OCI-LY3 (cell line): ENCODE measurements at regions not wholly inside any gene's neighbourhood (a gene's known extent, or its start where the extent isn't known, plus 50 kb on each side); places are given as distances from the start of the nearest gene placed in this dataset.

ENCODE experiments used
- H2AFZ ChIP-seq: fragments of 200-600, 300-600 bp; shearing (Covaris generic); 2 replicates; pipeline ENCODE4 v1.6.0; 2014; ENCODE audit warnings: antibody characterized with exemption, low read depth, low read length
- H3K27ac ChIP-seq: fragments of 200-600, 300-600 bp; sonication (generic); 2 replicates; pipeline ENCODE4 v1.5.1; 2014; ENCODE audit warnings: mild to moderate bottlenecking, low read length, moderate library complexity, mixed read lengths
- H3K27me3 ChIP-seq: fragments of 200-600, 300-600 bp; sonication (generic); 2 replicates; pipeline ENCODE4 v1.6.1; 2014; ENCODE audit warnings: low read depth, low read length, mixed read lengths
- H3K36me3 ChIP-seq: fragments of 200-600, 300-600 bp; sonication (generic); replicated peaks from 2 replicates; pipeline ENCODE3; 2014; ENCODE audit warnings: low read depth, low read length, mixed read lengths
- H3K4me1 ChIP-seq: fragments of 300-600, 200-600 bp; sonication (generic); 2 replicates; pipeline ENCODE4 v1.6.1; 2014; ENCODE audit warnings: low read length, mixed read lengths
- H3K4me2 ChIP-seq: fragments of 200-600, 300-600 bp; sonication (generic); 2 replicates; pipeline ENCODE4 v1.6.1; 2014; ENCODE audit warnings: low read length, mixed read lengths
- H3K4me3 ChIP-seq: fragments of 300-600, 200-600 bp; sonication (generic); 2 replicates; pipeline ENCODE4 v1.5.1; 2014; ENCODE audit warnings: antibody characterized with exemption, mild to moderate bottlenecking, low read length, moderate library complexity
- H3K79me2 ChIP-seq: fragments of 300-600, 200-600 bp; shearing (Covaris generic); 2 replicates; pipeline ENCODE4 v1.6.1; 2014; ENCODE audit warnings: mild to moderate bottlenecking, low read length, mixed read lengths
- H3K9ac ChIP-seq: fragments of 300-600, 200-600 bp; shearing (Covaris generic); 2 replicates; pipeline ENCODE4 v1.6.0; 2014; ENCODE audit warnings: mild to moderate bottlenecking, low read length, moderate library complexity
- H3K9me3 ChIP-seq: fragments of 200-600, 300-600 bp; shearing (Covaris generic); 2 replicates; pipeline ENCODE4 v1.6.1; 2014; ENCODE audit warnings: low read length, mixed read lengths; ENCODE audit not compliant: insufficient read depth
- H4K20me1 ChIP-seq: fragments of 200-600, 300-600 bp; sonication (generic); 2 replicates; pipeline ENCODE4 v1.6.1; 2016; ENCODE audit warnings: low read length, mixed read lengths; ENCODE audit not compliant: insufficient read depth
- CTCF ChIP-seq: fragments of 200-600, 300-600 bp; sonication (generic); IDR thresholded peaks from 2 replicates; pipeline ENCODE4 v1.5.1; 2014; ENCODE audit warnings: antibody characterized with exemption, low read length, low read depth
- EZH2phosphoT487 ChIP-seq: fragments of 200-600 bp; shearing (Covaris generic); IDR thresholded peaks from 2 replicates; pipeline ENCODE4 v1.6.1; 2018; ENCODE audit warnings: antibody characterized with exemption, mixed run types, low read depth

- Histone ChIP-seq H3K4me3 (no peak overlapping the region), H3K4me2 (no peak overlapping the region), H3K36me3 (no peaks in the 10 kb centered on the region), H3K27me3 (no peaks in the 10 kb centered on the region), H3K27ac (no peak overlapping the region), H2AFZ (no peak overlapping the region), H3K79me2 (no peaks in the 10 kb centered on the region), H4K20me1 (no peaks in the 10 kb centered on the region), H3K9ac (no peak overlapping the region), H3K4me1 (no peaks in the 10 kb centered on the region), H3K9me3 (no peaks in the 10 kb centered on the region)
- TF ChIP-seq CTCF (no peak), EZH2phosphoT487 (no peak)
These were observed 76.0 kb upstream of the CTSO start for GRCh38 chr4:156029691-156030090.

- H3K27me3 ChIP-seq = no peaks in the 10 kb centered on the region
- no peaks in the 10 kb centered on the region for H3K4me1 ChIP-seq
These were observed 67.6 kb upstream of the CTSO start for GRCh38 chr4:156021298-156021697.

GRCh38 chr4:156019246-156019645 lies 65.6 kb upstream of the CTSO start:
- no peaks in the 10 kb centered on the region for H3K9me3 ChIP-seq
- no peak overlapping the region for H3K9ac ChIP-seq
- no peak overlapping the region for H3K27ac ChIP-seq
- H3K36me3 ChIP-seq = no peaks in the 10 kb centered on the region
- TF ChIP-seq EZH2phosphoT487 = no peak
- TF ChIP-seq CTCF = no peak
- no peak overlapping the region for H3K4me3 ChIP-seq
- H3K27me3 ChIP-seq = no peaks in the 10 kb centered on the region
- H3K4me1 ChIP-seq = no peaks in the 10 kb centered on the region
- H3K79me2 ChIP-seq = no peaks in the 10 kb centered on the region
- no peak overlapping the region for H2AFZ ChIP-seq
- no peaks in the 10 kb centered on the region for H4K20me1 ChIP-seq
- H3K4me2 ChIP-seq = no peak overlapping the region

More at GRCh38 chr4:156021298-156021697, 67.6 kb upstream of the CTSO start:
- Histone ChIP-seq H3K4me3 (no peak overlapping the region), H3K9me3 (no peaks in the 10 kb centered on the region), H3K4me2 (no peak overlapping the region), H3K9ac (no peak overlapping the region), H4K20me1 (no peaks in the 10 kb centered on the region), H3K27ac (no peak overlapping the region), H2AFZ (no peak overlapping the region), H3K79me2 (no peaks in the 10 kb centered on the region), H3K36me3 (no peaks in the 10 kb centered on the region)
- TF ChIP-seq CTCF (no peak), EZH2phosphoT487 (no peak)

- Histone ChIP-seq H3K9ac (no peak overlapping the region), H3K4me1 (no peaks in the 10 kb centered on the region), H3K27me3 (no peaks in the 10 kb centered on the region), H3K36me3 (no peaks in the 10 kb centered on the region), H4K20me1 (no peaks in the 10 kb centered on the region), H2AFZ (no peak overlapping the region), H3K4me3 (no peak overlapping the region), H3K79me2 (no peaks in the 10 kb centered on the region), H3K9me3 (no peaks in the 10 kb centered on the region), H3K27ac (no peak overlapping the region), H3K4me2 (no peak overlapping the region)
- no peak for TF ChIP-seq EZH2phosphoT487
- TF ChIP-seq CTCF = no peak
These were observed 64.7 kb upstream of the CTSO start for GRCh38 chr4:156018383-156018782.
